ENCODE measurements at regions not wholly inside any gene's neighbourhood (a gene's known extent, or its start where the extent isn't known, plus 50 kb on each side); places are given as distances from the start of the nearest gene placed in this dataset.

DNA sequence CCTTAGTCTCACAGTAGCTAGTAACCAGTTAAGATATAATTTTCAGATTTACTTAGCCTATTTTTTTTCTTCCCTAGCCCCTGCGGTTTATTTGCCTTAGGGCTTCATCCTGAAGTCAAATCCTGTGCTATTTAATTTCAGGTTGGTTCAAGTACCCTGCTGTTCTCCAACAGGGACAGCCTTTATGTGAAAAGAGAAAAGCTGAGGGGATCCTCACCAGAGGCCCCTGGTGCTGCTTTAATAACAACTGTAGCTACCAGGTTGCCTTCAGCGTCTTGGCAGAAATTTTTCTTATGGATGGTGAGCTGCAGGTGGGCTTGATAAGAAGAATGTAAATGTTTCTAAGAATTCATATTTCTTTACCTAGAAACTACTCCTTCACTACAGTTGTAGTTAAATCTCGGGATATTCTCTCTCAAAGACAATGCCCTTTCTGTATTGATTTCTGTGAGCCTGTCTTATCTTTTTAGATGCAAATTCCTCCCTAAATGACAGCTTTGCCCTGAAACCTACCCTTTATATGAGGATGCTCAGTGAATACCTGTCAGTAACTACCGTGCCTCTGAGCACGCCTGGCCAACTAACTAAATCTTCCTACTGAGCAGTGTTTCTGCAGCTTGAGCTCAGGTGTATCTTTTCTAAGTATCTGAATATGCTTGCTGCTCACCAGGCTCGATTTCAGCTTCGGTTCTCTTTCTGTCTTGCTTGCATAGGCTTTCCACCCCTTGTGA lies 320.5 kb downstream of the MMUT start:
- 3% methylated on average over 7 of the region's 7 CpGs for WGBS (ENCODE audit: low lambda C conversion rate)
- Histone ChIP-seq H3K9ac (ENCODE audit: insufficient read depth, low read depth, low read length) (no peak overlapping the region), H3K27ac (ENCODE audit: extremely low read length, insufficient read depth, low read length) (no peak overlapping the region), H3K79me2 (ENCODE audit: insufficient read depth, low read length) (no peaks in the 10 kb centered on the region), H3K4me1 (ENCODE audit: insufficient read depth, low read length) (no peaks in the 10 kb centered on the region), H2AFZ (ENCODE audit: low read length) (no peak overlapping the region), H3K9me3 (ENCODE audit: low read length) (no peaks in the 10 kb centered on the region), H3K4me2 (ENCODE audit: low read depth, low read length) (no peak overlapping the region), H3K4me3 (replicated peaks in 1 of 3; ENCODE audit: insufficient read depth in 1 of 3, low read depth in 2 of 3, low read length in 3 of 3) (no peak overlapping the region), H4K20me1 (ENCODE audit: insufficient read depth, low read length) (no peaks in the 10 kb centered on the region), H3K36me3 (replicated peaks in 1 of 2; ENCODE audit: control insufficient read depth in 1 of 2, insufficient read depth in 2 of 2, low read length in 2 of 2) (no peaks in the 10 kb centered on the region), H3K27me3 (ENCODE audit: control insufficient read depth in 1 of 2, insufficient read depth in 2 of 2, low read length in 2 of 2) (no peaks in the 10 kb centered on the region; a peak in 1 of 5 replicates)
- ATAC-seq, result no peak
- in situ Hi-C loops (cut with HindIII; ENCODE audit: extremely low pct_ligation_motif_present, low pct_unique_long_range_greater_than_20kb), result no loop called here
- BruUV-seq (replicated peaks), result no TSS peak
- ChIA-PET POLR2A (no interaction called here), CTCF (ENCODE audit: low intra/inter-chr PET ratio, low total read pairs) (no interaction called here)
- no peak for FAIRE-seq
- DNase-seq (ENCODE audit: low spot score), result no peak
- intact Hi-C loops (cut with micrococcal nuclease; ENCODE audit: unreplicated experiment), result no loop called here
- TF ChIP-seq, protein P1, sequence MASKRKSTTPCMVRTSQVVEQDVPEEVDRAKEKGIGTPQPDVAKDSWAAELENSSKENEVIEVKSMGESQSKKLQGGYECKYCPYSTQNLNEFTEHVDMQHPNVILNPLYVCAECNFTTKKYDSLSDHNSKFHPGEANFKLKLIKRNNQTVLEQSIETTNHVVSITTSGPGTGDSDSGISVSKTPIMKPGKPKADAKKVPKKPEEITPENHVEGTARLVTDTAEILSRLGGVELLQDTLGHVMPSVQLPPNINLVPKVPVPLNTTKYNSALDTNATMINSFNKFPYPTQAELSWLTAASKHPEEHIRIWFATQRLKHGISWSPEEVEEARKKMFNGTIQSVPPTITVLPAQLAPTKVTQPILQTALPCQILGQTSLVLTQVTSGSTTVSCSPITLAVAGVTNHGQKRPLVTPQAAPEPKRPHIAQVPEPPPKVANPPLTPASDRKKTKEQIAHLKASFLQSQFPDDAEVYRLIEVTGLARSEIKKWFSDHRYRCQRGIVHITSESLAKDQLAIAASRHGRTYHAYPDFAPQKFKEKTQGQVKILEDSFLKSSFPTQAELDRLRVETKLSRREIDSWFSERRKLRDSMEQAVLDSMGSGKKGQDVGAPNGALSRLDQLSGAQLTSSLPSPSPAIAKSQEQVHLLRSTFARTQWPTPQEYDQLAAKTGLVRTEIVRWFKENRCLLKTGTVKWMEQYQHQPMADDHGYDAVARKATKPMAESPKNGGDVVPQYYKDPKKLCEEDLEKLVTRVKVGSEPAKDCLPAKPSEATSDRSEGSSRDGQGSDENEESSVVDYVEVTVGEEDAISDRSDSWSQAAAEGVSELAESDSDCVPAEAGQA (IDR thresholded peaks at IDR 0.05; ENCODE audit: low read depth), result no peak
- TF ChIP-seq, protein P1 (CRISPR knock-in tag; IDR thresholded peaks at IDR 0.05; ENCODE audit: borderline replicate concordance), result no peak
- TF ChIP-seq ZNF556 (CRISPR knock-in tag; IDR thresholded peaks at IDR 0.05; ENCODE audit: borderline replicate concordance), result no peak
- TF ChIP-seq, protein P2, sequence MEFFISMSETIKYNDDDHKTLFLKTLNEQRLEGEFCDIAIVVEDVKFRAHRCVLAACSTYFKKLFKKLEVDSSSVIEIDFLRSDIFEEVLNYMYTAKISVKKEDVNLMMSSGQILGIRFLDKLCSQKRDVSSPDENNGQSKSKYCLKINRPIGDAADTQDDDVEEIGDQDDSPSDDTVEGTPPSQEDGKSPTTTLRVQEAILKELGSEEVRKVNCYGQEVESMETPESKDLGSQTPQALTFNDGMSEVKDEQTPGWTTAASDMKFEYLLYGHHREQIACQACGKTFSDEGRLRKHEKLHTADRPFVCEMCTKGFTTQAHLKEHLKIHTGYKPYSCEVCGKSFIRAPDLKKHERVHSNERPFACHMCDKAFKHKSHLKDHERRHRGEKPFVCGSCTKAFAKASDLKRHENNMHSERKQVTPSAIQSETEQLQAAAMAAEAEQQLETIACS (CRISPR knock-in tag; IDR thresholded peaks at IDR 0.05), result no peak
- no peak for TF ChIP-seq ZNF629 (CRISPR knock-in tag; conservative IDR thresholded peaks at IDR 0.05)
- TF ChIP-seq ZSCAN12 (CRISPR knock-in tag; IDR thresholded peaks at IDR 0.05), result no peak
- TF ChIP-seq TOPORS (CRISPR knock-in tag; IDR thresholded peaks at IDR 0.05), result no peak
- TF ChIP-seq, protein P3, sequence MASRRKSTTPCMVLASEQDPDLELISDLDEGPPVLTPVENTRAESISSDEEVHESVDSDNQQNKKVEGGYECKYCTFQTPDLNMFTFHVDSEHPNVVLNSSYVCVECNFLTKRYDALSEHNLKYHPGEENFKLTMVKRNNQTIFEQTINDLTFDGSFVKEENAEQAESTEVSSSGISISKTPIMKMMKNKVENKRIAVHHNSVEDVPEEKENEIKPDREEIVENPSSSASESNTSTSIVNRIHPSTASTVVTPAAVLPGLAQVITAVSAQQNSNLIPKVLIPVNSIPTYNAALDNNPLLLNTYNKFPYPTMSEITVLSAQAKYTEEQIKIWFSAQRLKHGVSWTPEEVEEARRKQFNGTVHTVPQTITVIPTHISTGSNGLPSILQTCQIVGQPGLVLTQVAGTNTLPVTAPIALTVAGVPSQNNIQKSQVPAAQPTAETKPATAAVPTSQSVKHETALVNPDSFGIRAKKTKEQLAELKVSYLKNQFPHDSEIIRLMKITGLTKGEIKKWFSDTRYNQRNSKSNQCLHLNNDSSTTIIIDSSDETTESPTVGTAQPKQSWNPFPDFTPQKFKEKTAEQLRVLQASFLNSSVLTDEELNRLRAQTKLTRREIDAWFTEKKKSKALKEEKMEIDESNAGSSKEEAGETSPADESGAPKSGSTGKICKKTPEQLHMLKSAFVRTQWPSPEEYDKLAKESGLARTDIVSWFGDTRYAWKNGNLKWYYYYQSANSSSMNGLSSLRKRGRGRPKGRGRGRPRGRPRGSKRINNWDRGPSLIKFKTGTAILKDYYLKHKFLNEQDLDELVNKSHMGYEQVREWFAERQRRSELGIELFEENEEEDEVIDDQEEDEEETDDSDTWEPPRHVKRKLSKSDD (CRISPR knock-in tag; IDR thresholded peaks at IDR 0.05; ENCODE audit: low read depth), result no peak
- TF ChIP-seq, protein P4, sequence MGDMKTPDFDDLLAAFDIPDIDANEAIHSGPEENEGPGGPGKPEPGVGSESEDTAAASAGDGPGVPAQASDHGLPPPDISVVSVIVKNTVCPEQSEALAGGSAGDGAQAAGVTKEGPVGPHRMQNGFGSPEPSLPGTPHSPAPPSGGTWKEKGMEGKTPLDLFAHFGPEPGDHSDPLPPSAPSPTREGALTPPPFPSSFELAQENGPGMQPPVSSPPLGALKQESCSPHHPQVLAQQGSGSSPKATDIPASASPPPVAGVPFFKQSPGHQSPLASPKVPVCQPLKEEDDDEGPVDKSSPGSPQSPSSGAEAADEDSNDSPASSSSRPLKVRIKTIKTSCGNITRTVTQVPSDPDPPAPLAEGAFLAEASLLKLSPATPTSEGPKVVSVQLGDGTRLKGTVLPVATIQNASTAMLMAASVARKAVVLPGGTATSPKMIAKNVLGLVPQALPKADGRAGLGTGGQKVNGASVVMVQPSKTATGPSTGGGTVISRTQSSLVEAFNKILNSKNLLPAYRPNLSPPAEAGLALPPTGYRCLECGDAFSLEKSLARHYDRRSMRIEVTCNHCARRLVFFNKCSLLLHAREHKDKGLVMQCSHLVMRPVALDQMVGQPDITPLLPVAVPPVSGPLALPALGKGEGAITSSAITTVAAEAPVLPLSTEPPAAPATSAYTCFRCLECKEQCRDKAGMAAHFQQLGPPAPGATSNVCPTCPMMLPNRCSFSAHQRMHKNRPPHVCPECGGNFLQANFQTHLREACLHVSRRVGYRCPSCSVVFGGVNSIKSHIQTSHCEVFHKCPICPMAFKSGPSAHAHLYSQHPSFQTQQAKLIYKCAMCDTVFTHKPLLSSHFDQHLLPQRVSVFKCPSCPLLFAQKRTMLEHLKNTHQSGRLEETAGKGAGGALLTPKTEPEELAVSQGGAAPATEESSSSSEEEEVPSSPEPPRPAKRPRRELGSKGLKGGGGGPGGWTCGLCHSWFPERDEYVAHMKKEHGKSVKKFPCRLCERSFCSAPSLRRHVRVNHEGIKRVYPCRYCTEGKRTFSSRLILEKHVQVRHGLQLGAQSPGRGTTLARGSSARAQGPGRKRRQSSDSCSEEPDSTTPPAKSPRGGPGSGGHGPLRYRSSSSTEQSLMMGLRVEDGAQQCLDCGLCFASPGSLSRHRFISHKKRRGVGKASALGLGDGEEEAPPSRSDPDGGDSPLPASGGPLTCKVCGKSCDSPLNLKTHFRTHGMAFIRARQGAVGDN (CRISPR knock-in tag; IDR thresholded peaks at IDR 0.05), result no peak
- TF ChIP-seq ZNF20 (CRISPR knock-in tag; IDR thresholded peaks at IDR 0.05), result no peak
